NCI-H1436 (cell line): ENCODE measurements at regions not wholly inside any gene's neighbourhood (a gene's known extent, or its start where the extent isn't known, plus 50 kb on each side); places are given as distances from the start of the nearest gene placed in this dataset.
"Not testable (repeated sequence)": the region's sequence is repeated elsewhere in the genome, so short reads cannot be mapped to it uniquely, and the experiment has no call there.

ENCODE experiments used
- DNase-seq: peaks from one replicate; lab custom pipeline; 2025; lab: John Stamatoyannopoulos, UW

- DNase-seq = no peak
Measured at GRCh38 chr5:152701305-152701949, 296.3 kb upstream of the NMUR2 start.

- DNase-seq = no peak
Measured at GRCh38 chr5:152704286-152704685, 299.2 kb upstream of the NMUR2 start.

GRCh38 chr5:152711801-152712388 lies 306.8 kb upstream of the NMUR2 start:
- DNase-seq = no peak

GRCh38 chr5:152717393-152717792 lies 312.3 kb upstream of the NMUR2 start:
- DNase-seq = no peak

- no peak for DNase-seq
Measured at GRCh38 chr5:152723482-152723881, 318.4 kb upstream of the NMUR2 start.

GRCh38 chr5:152730176-152730575 lies 325.1 kb upstream of the NMUR2 start:
- no peak for DNase-seq

GRCh38 chr5:152736906-152737305 lies 331.8 kb upstream of the NMUR2 start:
- DNase-seq = no peak

GRCh38 chr5:152739916-152740315 lies 334.8 kb upstream of the NMUR2 start:
- DNase-seq = no peak

- DNase-seq = not testable (repeated sequence)
Measured at GRCh38 chr5:152741126-152741525, 336.0 kb upstream of the NMUR2 start.

- DNase-seq = not testable (repeated sequence)
Measured at GRCh38 chr5:152787709-152788217, 382.7 kb upstream of the NMUR2 start.

- no peak for DNase-seq
Measured at GRCh38 chr5:152801886-152802285, 396.8 kb upstream of the NMUR2 start.

GRCh38 chr5:152804179-152804578 lies 399.1 kb upstream of the NMUR2 start:
- no peak for DNase-seq

GRCh38 chr5:152811988-152812387 lies 406.9 kb upstream of the NMUR2 start:
- DNase-seq = no peak

- no peak for DNase-seq
Measured at GRCh38 chr5:152813526-152813925, 408.4 kb upstream of the NMUR2 start.

- DNase-seq = no peak
Measured at GRCh38 chr5:152819891-152820290, 414.8 kb upstream of the NMUR2 start.

GRCh38 chr5:152824316-152824715 lies 419.2 kb upstream of the NMUR2 start:
- no peak for DNase-seq

- no peak for DNase-seq
Measured at GRCh38 chr5:152838241-152838786, 433.2 kb upstream of the NMUR2 start.

- DNase-seq = no peak
Measured at GRCh38 chr5:152844713-152845112, 439.6 kb upstream of the NMUR2 start.

GRCh38 chr5:152853361-152853760 lies 448.3 kb upstream of the NMUR2 start:
- DNase-seq = no peak

- no peak for DNase-seq
Measured at GRCh38 chr5:152855441-152855840, 450.4 kb upstream of the NMUR2 start.

GRCh38 chr5:152861231-152861630 lies 456.2 kb upstream of the NMUR2 start:
- no peak for DNase-seq

GRCh38 chr5:152864447-152864846 lies 459.4 kb upstream of the NMUR2 start:
- no peak for DNase-seq

- DNase-seq = no peak
Measured at GRCh38 chr5:152864991-152865390, 459.9 kb upstream of the NMUR2 start.

- no peak for DNase-seq
Measured at GRCh38 chr5:152869971-152870370, 464.9 kb upstream of the NMUR2 start.
